ENCODE measurements at regions not wholly inside any gene's neighbourhood (a gene's known extent, or its start where the extent isn't known, plus 50 kb on each side); places are given as distances from the start of the nearest gene placed in this dataset.
"Not testable (repeated sequence)": the region's sequence is repeated elsewhere in the genome, so short reads cannot be mapped to it uniquely, and the experiment has no call there.

- in situ Hi-C loops (cut with MboI; ENCODE audit: low pct_unique_long_range_greater_than_20kb in 2 of 9, low sequenced_read_pairs in 9 of 9, unreplicated experiment in 9 of 9): no loop called here
- H3K4me1 ChIP-seq (replicated peaks in 1 of 2): no peaks in the 10 kb centered on the region
- H3K27ac ChIP-seq: no peak overlapping the region
- 26 to 98% (median 64%) methylated on average over 3 to 12 of the region's 17 CpGs; no CpG with 5 or more reads in 1 of the 10 experiments for WGBS, 10 experiments
- peak in 1 of 8 experiments; percentile 41 for ATAC-seq (replicated peaks in 6 of 8)
- no peak overlapping the region for H3K4me3 ChIP-seq
These were observed 356.0 kb upstream of the JARID2 start for GRCh38 chr6:14889611-14890593.

- in situ Hi-C loops (cut with MboI; ENCODE audit: low pct_unique_long_range_greater_than_20kb in 2 of 9, low sequenced_read_pairs in 9 of 9, unreplicated experiment in 9 of 9); ATAC-seq (replicated peaks in 6 of 8); H3K4me3 ChIP-seq; H3K27ac ChIP-seq; H3K4me1 ChIP-seq (replicated peaks in 1 of 2): not testable (repeated sequence)
- WGBS, 10 experiments: 60 to 94% (median 86%) methylated on average over 1 to 6 of the region's 9 CpGs; no CpG with 5 or more reads in 2 of the 10 experiments
These were observed 354.0 kb upstream of the JARID2 start for GRCh38 chr6:14891820-14892375.

- in situ Hi-C loops (cut with MboI; ENCODE audit: low pct_unique_long_range_greater_than_20kb in 2 of 9, low sequenced_read_pairs in 9 of 9, unreplicated experiment in 9 of 9): no loop called here
- Histone ChIP-seq H3K4me1 (replicated peaks in 1 of 2) (no peaks in the 10 kb centered on the region), H3K4me3 (no peak overlapping the region), H3K27ac (no peak overlapping the region)
- ATAC-seq (replicated peaks in 6 of 8): no peak
- WGBS, 10 experiments: 60 to 100% (median 83%) methylated on average over 1 to 2 of the region's 2 CpGs; no CpG with 5 or more reads in 3 of the 10 experiments
These were observed 351.8 kb upstream of the JARID2 start for GRCh38 chr6:14894105-14894504.

- in situ Hi-C loops (cut with MboI; ENCODE audit: low pct_unique_long_range_greater_than_20kb in 2 of 9, low sequenced_read_pairs in 9 of 9, unreplicated experiment in 9 of 9): no loop called here
- H3K4me1 ChIP-seq (replicated peaks in 1 of 2): no peaks in the 10 kb centered on the region
- no peak overlapping the region for H3K4me3 ChIP-seq
- no peak for ATAC-seq (replicated peaks in 6 of 8)
- no peak overlapping the region for H3K27ac ChIP-seq
- 20 to 100% (median 72%) methylated on average over 1 to 3 of the region's 4 CpGs; no CpG with 5 or more reads in 4 of the 10 experiments for WGBS, 10 experiments
These were observed 349.4 kb upstream of the JARID2 start for GRCh38 chr6:14896475-14896874.

- in situ Hi-C loops (cut with MboI; ENCODE audit: low pct_unique_long_range_greater_than_20kb in 2 of 9, low sequenced_read_pairs in 9 of 9, unreplicated experiment in 9 of 9): no loop called here
- no peak for ATAC-seq (replicated peaks in 6 of 8)
- Histone ChIP-seq H3K4me3 (no peak overlapping the region), H3K27ac (no peak overlapping the region), H3K4me1 (replicated peaks in 1 of 2) (no peaks in the 10 kb centered on the region)
- 57 to 93% (median 80%) methylated on average over 1 to 5 of the region's 5 CpGs; no CpG with 5 or more reads in 3 of the 10 experiments for WGBS, 10 experiments
These were observed 348.0 kb upstream of the JARID2 start for GRCh38 chr6:14897831-14898230.

GRCh38 chr6:14899441-14899840 is 346.4 kb upstream of the JARID2 start:
- H3K27ac ChIP-seq; H3K4me3 ChIP-seq; in situ Hi-C loops (cut with MboI; ENCODE audit: low pct_unique_long_range_greater_than_20kb in 2 of 9, low sequenced_read_pairs in 9 of 9, unreplicated experiment in 9 of 9); H3K4me1 ChIP-seq (replicated peaks in 1 of 2); ATAC-seq (replicated peaks in 6 of 8): not testable (repeated sequence)
- 23 to 91% (median 74%) methylated on average over 1 to 4 of the region's 4 CpGs; no CpG with 5 or more reads in 1 of the 10 experiments for WGBS, 10 experiments

GRCh38 chr6:14900919-14901318 is 344.9 kb upstream of the JARID2 start:
- Histone ChIP-seq H3K4me3 (no peak overlapping the region), H3K27ac (no peak overlapping the region), H3K4me1 (replicated peaks in 1 of 2) (no peaks in the 10 kb centered on the region)
- 71 to 100% (median 90%) methylated on average over 1 to 8 of the region's 9 CpGs; no CpG with 5 or more reads in 1 of the 10 experiments for WGBS, 10 experiments
- in situ Hi-C loops (cut with MboI; ENCODE audit: low pct_unique_long_range_greater_than_20kb in 2 of 9, low sequenced_read_pairs in 9 of 9, unreplicated experiment in 9 of 9): no loop called here
- no peak for ATAC-seq (replicated peaks in 6 of 8)

- in situ Hi-C loops (cut with MboI; ENCODE audit: low pct_unique_long_range_greater_than_20kb in 2 of 9, low sequenced_read_pairs in 9 of 9, unreplicated experiment in 9 of 9): no loop called here
- WGBS, 10 experiments: 78 to 100% (median 89%) methylated on average over 1 to 5 of the region's 8 CpGs; no CpG with 5 or more reads in 1 of the 10 experiments
- Histone ChIP-seq H3K27ac (no peak overlapping the region), H3K4me1 (replicated peaks in 1 of 2) (no peaks in the 10 kb centered on the region), H3K4me3 (no peak overlapping the region)
- no peak for ATAC-seq (replicated peaks in 6 of 8)
These were observed 342.5 kb upstream of the JARID2 start for GRCh38 chr6:14903176-14904038.

- in situ Hi-C loops (cut with MboI; ENCODE audit: low pct_unique_long_range_greater_than_20kb in 2 of 9, low sequenced_read_pairs in 9 of 9, unreplicated experiment in 9 of 9): no loop called here
- WGBS, 10 experiments: 0 to 94% (median 61%) methylated on average over 1 to 3 of the region's 3 CpGs; no CpG with 5 or more reads in 1 of the 10 experiments
- no peak for ATAC-seq (replicated peaks in 6 of 8)
These were observed 340.7 kb upstream of the JARID2 start for GRCh38 chr6:14905201-14905600.

GRCh38 chr6:14906621-14907020 is 339.2 kb upstream of the JARID2 start:
- in situ Hi-C loops (cut with MboI; ENCODE audit: low pct_unique_long_range_greater_than_20kb in 2 of 9, low sequenced_read_pairs in 9 of 9, unreplicated experiment in 9 of 9): no loop called here
- no peak overlapping the region for H3K4me3 ChIP-seq
- no peak for ATAC-seq (replicated peaks in 6 of 8)
- 67 to 100% (median 92%) methylated on average over 1 to 2 of the region's 2 CpGs; no CpG with 5 or more reads in 1 of the 10 experiments for WGBS, 10 experiments
- H3K27ac ChIP-seq: no peak overlapping the region
- no peaks in the 10 kb centered on the region for H3K4me1 ChIP-seq (replicated peaks in 1 of 2)

More at GRCh38 chr6:14905201-14905600, 340.7 kb upstream of the JARID2 start:
- H3K4me1 ChIP-seq (replicated peaks in 1 of 2): no peaks in the 10 kb centered on the region
- no peak overlapping the region for H3K27ac ChIP-seq
- no peak overlapping the region for H3K4me3 ChIP-seq

GRCh38 chr6:14910692-14911547 is 334.9 kb upstream of the JARID2 start:
- 50 to 100% (median 90%) methylated on average over 1 to 9 of the region's 13 CpGs; no CpG with 5 or more reads in 1 of the 10 experiments for WGBS, 10 experiments
- no peak for ATAC-seq (replicated peaks in 6 of 8)
- in situ Hi-C loops (cut with MboI; ENCODE audit: low pct_unique_long_range_greater_than_20kb in 2 of 9, low sequenced_read_pairs in 9 of 9, unreplicated experiment in 9 of 9): no loop called here
- H3K4me3 ChIP-seq: no peak overlapping the region
- H3K27ac ChIP-seq: no peak overlapping the region
- H3K4me1 ChIP-seq (replicated peaks in 1 of 2): no peaks in the 10 kb centered on the region

- Histone ChIP-seq H3K4me1 (replicated peaks in 1 of 2) (peaks cover 10 to 13% of the 10 kb centered on the region in 2 donors), H3K27ac (no peak overlapping the region), H3K4me3 (no peak overlapping the region)
- 70 to 100% (median 87%) methylated on average over 1 to 4 of the region's 10 CpGs; no CpG with 5 or more reads in 4 of the 10 experiments for WGBS, 10 experiments
- in situ Hi-C loops (cut with MboI; ENCODE audit: low pct_unique_long_range_greater_than_20kb in 2 of 9, low sequenced_read_pairs in 9 of 9, unreplicated experiment in 9 of 9): no loop called here
- ATAC-seq (replicated peaks in 6 of 8): no peak
These were observed 333.6 kb upstream of the JARID2 start for GRCh38 chr6:14912226-14912625.

Data from motor neuron (in vitro differentiated cells).